ENCODE measurements at regions not wholly inside any gene's neighbourhood (a gene's known extent, or its start where the extent isn't known, plus 50 kb on each side); places are given as distances from the start of the nearest gene placed in this dataset.

DNA sequence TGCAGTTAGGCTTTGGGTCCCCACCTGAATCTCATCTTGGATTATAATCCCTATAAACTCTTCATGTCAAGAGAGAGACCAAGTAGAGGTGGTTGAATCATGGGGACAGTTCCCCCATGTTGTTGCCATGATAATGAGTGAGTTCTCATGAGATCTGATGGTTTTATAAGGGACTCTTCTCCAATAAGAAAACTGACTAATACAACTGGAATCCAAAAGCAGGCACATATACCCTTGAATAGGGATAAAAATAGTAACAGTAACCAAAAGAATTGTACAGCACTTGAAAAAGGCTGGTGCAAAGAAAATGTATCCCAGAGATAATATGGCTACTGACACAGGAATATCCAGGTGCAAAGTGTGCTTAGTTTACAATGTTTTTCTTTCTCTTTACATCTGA is 351.5 kb upstream of the MAD2L1 start:
- peaks cover under 1% of the 10 kb centered on the region for H3K9me3 Mint-ChIP-seq (ENCODE audit: unreplicated experiment)

DNA sequence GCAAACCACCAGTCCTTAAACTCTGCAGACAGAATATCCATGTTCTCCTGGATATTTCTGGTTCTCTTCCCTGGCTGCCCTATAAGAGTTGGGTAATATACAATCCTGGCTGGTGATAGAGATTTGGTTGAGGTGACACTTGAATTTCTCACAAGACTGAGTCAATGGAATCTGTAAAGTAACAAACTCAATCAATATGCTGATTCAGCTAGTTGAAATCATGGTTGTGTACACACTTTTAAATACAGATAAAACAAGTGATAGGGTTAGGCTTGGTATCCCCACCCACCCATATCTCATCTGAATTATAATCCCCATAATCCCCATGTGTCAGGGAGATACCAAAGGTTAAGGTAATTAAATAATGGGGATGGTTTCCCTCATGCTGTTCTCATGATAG is 349.2 kb upstream of the MAD2L1 start:
- no peaks in the 10 kb centered on the region for H3K27me3 Mint-ChIP-seq (ENCODE audit: insufficient read depth, unreplicated experiment)

More for the DNA sequence above, 351.5 kb upstream of the MAD2L1 start:
- ChIA-PET CTCF (no interaction called here), POLR2A (no interaction called here)
- Mint-ChIP-seq H3K4me3 (ENCODE audit: unreplicated experiment) (no peak overlapping the region), H3K27me3 (ENCODE audit: insufficient read depth, unreplicated experiment) (no peaks in the 10 kb centered on the region), H3K27ac (ENCODE audit: low read depth, unreplicated experiment) (no peak overlapping the region), H3K36me3 (ENCODE audit: insufficient read depth, unreplicated experiment) (no peaks in the 10 kb centered on the region), H3K4me1 (ENCODE audit: insufficient read depth, unreplicated experiment) (no peaks in the 10 kb centered on the region)
- DNase-seq (ENCODE audit: unreplicated experiment) = no peak
- BruUV-seq (replicated peaks) = no TSS peak
- TF ChIP-seq, protein P1, sequence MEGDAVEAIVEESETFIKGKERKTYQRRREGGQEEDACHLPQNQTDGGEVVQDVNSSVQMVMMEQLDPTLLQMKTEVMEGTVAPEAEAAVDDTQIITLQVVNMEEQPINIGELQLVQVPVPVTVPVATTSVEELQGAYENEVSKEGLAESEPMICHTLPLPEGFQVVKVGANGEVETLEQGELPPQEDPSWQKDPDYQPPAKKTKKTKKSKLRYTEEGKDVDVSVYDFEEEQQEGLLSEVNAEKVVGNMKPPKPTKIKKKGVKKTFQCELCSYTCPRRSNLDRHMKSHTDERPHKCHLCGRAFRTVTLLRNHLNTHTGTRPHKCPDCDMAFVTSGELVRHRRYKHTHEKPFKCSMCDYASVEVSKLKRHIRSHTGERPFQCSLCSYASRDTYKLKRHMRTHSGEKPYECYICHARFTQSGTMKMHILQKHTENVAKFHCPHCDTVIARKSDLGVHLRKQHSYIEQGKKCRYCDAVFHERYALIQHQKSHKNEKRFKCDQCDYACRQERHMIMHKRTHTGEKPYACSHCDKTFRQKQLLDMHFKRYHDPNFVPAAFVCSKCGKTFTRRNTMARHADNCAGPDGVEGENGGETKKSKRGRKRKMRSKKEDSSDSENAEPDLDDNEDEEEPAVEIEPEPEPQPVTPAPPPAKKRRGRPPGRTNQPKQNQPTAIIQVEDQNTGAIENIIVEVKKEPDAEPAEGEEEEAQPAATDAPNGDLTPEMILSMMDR (IDR thresholded peaks at IDR 0.05; ENCODE audit: unreplicated experiment) = no peak
- intact Hi-C loops (cut with micrococcal nuclease) = no loop called here

DNA sequence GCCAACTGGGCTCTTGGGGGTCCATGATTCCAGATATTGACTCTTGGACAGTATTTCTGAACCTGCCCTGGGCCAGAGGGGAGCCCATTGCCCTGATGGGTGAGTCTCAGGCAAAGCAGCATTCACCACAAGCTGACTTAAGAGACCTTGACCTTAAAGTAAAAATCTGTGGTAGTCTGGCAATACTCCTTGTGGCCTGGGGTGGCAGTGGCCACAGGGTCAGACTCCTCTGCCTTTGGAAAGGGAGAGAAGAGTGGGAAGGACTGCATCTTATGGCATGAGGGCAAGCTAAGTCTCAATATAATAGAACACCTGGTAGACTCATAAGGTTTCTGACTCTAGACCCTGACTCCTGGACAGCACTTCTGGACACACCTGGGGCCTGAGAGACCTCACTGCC is 340.3 kb upstream of the MAD2L1 start:
- Mint-ChIP-seq H3K9me3 (ENCODE audit: unreplicated experiment) (peaks cover 37% of the 10 kb centered on the region), H3K27ac (ENCODE audit: low read depth, unreplicated experiment) (no peak overlapping the region), H3K27me3 (ENCODE audit: insufficient read depth, unreplicated experiment) (no peaks in the 10 kb centered on the region), H3K36me3 (ENCODE audit: insufficient read depth, unreplicated experiment) (no peaks in the 10 kb centered on the region), H3K4me3 (ENCODE audit: unreplicated experiment) (no peak overlapping the region), H3K4me1 (ENCODE audit: insufficient read depth, unreplicated experiment) (no peaks in the 10 kb centered on the region)
- POLR2A ChIA-PET = no interaction called here
- TF ChIP-seq, protein P1 (IDR thresholded peaks at IDR 0.05; ENCODE audit: unreplicated experiment) = no peak
- BruUV-seq (replicated peaks) = no TSS peak
- no peak for DNase-seq (ENCODE audit: unreplicated experiment)
- CTCF ChIA-PET = no interaction called here
- intact Hi-C loops (cut with micrococcal nuclease) = no loop called here

More for the DNA sequence above, 349.2 kb upstream of the MAD2L1 start:
- no peak overlapping the region for H3K27ac Mint-ChIP-seq (ENCODE audit: low read depth, unreplicated experiment)
- no peaks in the 10 kb centered on the region for H3K36me3 Mint-ChIP-seq (ENCODE audit: insufficient read depth, unreplicated experiment)
- TF ChIP-seq, protein P1 (IDR thresholded peaks at IDR 0.05; ENCODE audit: unreplicated experiment) = no peak
- ChIA-PET POLR2A (no interaction called here), CTCF (interaction anchor here (1.2 kb wide), 1 partner anchor 40 kb away, joined by 3 read pairs; no protein-coding TSS in a partner anchor)
- no peak for DNase-seq (ENCODE audit: unreplicated experiment)
- no peak overlapping the region for H3K4me3 Mint-ChIP-seq (ENCODE audit: unreplicated experiment)
- peaks cover 14% of the 10 kb centered on the region for H3K9me3 Mint-ChIP-seq (ENCODE audit: unreplicated experiment)
- BruUV-seq (replicated peaks) = no TSS peak
- no peaks in the 10 kb centered on the region for H3K4me1 Mint-ChIP-seq (ENCODE audit: insufficient read depth, unreplicated experiment)
- intact Hi-C loops (cut with micrococcal nuclease) = no loop called here

DNA sequence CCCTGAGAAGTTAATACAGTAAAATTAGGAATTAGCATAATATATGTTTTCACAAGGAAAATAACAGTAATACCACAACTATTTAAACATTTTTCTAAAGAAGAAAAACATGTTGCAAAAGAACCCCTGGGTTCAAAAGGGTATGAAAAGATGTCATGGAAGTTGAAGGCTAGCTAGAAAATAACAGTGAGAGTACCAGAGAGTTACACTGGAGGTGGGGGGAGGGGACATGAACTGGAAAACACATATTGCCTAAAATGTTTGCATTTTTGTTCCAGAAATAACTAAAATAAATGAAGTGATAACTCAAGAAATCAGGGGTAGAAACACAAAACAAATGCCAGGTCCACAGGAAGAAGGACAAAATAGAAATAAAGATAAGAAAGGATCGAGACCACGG is 336.6 kb upstream of the MAD2L1 start:
- Mint-ChIP-seq H3K4me1 (ENCODE audit: insufficient read depth, unreplicated experiment) (no peaks in the 10 kb centered on the region), H3K36me3 (ENCODE audit: insufficient read depth, unreplicated experiment) (no peaks in the 10 kb centered on the region), H3K27ac (ENCODE audit: low read depth, unreplicated experiment) (no peak overlapping the region), H3K4me3 (ENCODE audit: unreplicated experiment) (no peak overlapping the region), H3K9me3 (ENCODE audit: unreplicated experiment) (peaks cover 12% of the 10 kb centered on the region), H3K27me3 (ENCODE audit: insufficient read depth, unreplicated experiment) (no peaks in the 10 kb centered on the region)
- ChIA-PET CTCF (no interaction called here), POLR2A (no interaction called here)
- TF ChIP-seq, protein P1 (IDR thresholded peaks at IDR 0.05; ENCODE audit: unreplicated experiment) = no peak
- DNase-seq (ENCODE audit: unreplicated experiment) = no peak
- intact Hi-C loops (cut with micrococcal nuclease) = no loop called here
- BruUV-seq (replicated peaks) = no TSS peak

Data from MCF 10A (cell line).